HL-60 (cell line): ENCODE measurements at regions not wholly inside any gene's neighbourhood (a gene's known extent, or its start where the extent isn't known, plus 50 kb on each side); places are given as distances from the start of the nearest gene placed in this dataset.

ENCODE experiments used
- DNase-seq, 2 experiments: peaks; one replicate each; pipeline ENCODE4 v3.0.0-alpha.2; 2010 to 2020; ENCODE audit warnings: low read depth in 1 of 2, low spot score in 1 of 2
- H3K27ac ChIP-seq: fragments of 250-450 bp; sonication (Bioruptor Pico); replicated peaks from 2 replicates; pipeline ENCODE4 v1.5.1; 2020; ENCODE audit warnings: mild to moderate bottlenecking, moderate library complexity
- H3K27me3 ChIP-seq: fragments of 250-450 bp; sonication (Bioruptor Pico); 2 replicates; pipeline ENCODE4 v1.5.1; 2021; ENCODE audit warnings: mild to moderate bottlenecking, moderate library complexity; ENCODE audit not compliant: insufficient read depth, poor library complexity, severe bottlenecking
- H3K4me3 ChIP-seq: replicated peaks from 2 replicates; pipeline ENCODE4 v1.5.1; 2011; ENCODE audit warnings: mild to moderate bottlenecking, control low read depth, low read length; ENCODE audit not compliant: insufficient read depth
- GABPA ChIP-seq: IDR thresholded peaks from 2 replicates; pipeline ENCODE4 v1.6.1; 2012; ENCODE audit warnings: low read depth
- POLR2AphosphoS5 ChIP-seq: IDR thresholded peaks from 2 replicates; pipeline ENCODE4 v1.6.1; 2012; ENCODE audit warnings: low read depth
- SPI1 ChIP-seq: IDR thresholded peaks from 2 replicates; pipeline ENCODE4 v1.6.1; 2012; ENCODE audit warnings: low read depth, mild to moderate bottlenecking, borderline replicate concordance
- TF ChIP-seq, protein P1 (sequence below): IDR thresholded peaks from 2 replicates; pipeline ENCODE4 v1.6.1; 2012; ENCODE audit warnings: low read depth; ENCODE audit not compliant: insufficient replicate concordance
- TF ChIP-seq, protein P2 (sequence below): IDR thresholded peaks from one replicate; pipeline ENCODE4 v1.5.1; 2011; ENCODE audit warnings: low read length, control low read depth, inconsistent platforms; ENCODE audit not compliant: insufficient read depth

DNA sequence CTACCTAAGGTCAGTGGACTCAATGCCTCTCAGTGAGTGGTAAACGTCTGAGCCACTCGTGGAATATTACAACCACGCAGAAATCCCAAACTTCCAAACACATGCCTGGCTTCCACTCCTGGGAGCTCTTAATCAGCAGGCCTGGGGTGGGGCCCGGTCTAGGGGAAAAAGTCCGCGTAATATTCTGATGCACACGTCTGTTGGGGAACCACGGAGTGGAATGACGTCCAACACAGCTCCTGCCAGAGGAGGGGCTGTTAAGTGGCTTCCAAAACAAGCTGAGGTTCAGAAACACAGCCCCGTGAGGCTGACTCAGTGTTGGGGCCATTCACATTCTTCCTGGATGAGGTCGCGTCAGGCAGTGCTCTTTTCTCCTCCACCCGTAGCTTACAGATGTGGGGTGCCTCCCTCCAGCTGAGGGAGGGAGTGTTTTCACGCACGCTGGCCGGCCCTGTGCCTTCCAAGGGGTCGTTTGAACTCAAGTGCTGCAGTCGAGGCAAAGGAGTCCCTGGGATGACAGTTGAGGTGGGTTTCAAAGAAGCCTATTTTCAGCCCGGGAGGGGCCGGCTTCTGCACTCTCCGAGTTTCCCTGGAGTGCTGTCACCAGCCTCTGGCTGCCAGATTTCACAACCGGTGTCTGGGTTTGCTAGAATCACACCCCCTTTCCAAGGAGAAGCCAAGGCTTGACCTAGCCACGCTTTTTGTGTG, 73.1 kb downstream of the ACKR3 start:
- H3K4me3 ChIP-seq = no peak overlapping the region
- H3K27me3 ChIP-seq = no peaks in the 10 kb centered on the region
- no peak for DNase-seq
- H3K27ac ChIP-seq = no peak overlapping the region
- TF ChIP-seq SPI1 (no peak), POLR2AphosphoS5 (no peak), GABPA (no peak)
- TF ChIP-seq, protein P1, sequence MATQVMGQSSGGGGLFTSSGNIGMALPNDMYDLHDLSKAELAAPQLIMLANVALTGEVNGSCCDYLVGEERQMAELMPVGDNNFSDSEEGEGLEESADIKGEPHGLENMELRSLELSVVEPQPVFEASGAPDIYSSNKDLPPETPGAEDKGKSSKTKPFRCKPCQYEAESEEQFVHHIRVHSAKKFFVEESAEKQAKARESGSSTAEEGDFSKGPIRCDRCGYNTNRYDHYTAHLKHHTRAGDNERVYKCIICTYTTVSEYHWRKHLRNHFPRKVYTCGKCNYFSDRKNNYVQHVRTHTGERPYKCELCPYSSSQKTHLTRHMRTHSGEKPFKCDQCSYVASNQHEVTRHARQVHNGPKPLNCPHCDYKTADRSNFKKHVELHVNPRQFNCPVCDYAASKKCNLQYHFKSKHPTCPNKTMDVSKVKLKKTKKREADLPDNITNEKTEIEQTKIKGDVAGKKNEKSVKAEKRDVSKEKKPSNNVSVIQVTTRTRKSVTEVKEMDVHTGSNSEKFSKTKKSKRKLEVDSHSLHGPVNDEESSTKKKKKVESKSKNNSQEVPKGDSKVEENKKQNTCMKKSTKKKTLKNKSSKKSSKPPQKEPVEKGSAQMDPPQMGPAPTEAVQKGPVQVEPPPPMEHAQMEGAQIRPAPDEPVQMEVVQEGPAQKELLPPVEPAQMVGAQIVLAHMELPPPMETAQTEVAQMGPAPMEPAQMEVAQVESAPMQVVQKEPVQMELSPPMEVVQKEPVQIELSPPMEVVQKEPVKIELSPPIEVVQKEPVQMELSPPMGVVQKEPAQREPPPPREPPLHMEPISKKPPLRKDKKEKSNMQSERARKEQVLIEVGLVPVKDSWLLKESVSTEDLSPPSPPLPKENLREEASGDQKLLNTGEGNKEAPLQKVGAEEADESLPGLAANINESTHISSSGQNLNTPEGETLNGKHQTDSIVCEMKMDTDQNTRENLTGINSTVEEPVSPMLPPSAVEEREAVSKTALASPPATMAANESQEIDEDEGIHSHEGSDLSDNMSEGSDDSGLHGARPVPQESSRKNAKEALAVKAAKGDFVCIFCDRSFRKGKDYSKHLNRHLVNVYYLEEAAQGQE = no peak
- TF ChIP-seq, protein P2, sequence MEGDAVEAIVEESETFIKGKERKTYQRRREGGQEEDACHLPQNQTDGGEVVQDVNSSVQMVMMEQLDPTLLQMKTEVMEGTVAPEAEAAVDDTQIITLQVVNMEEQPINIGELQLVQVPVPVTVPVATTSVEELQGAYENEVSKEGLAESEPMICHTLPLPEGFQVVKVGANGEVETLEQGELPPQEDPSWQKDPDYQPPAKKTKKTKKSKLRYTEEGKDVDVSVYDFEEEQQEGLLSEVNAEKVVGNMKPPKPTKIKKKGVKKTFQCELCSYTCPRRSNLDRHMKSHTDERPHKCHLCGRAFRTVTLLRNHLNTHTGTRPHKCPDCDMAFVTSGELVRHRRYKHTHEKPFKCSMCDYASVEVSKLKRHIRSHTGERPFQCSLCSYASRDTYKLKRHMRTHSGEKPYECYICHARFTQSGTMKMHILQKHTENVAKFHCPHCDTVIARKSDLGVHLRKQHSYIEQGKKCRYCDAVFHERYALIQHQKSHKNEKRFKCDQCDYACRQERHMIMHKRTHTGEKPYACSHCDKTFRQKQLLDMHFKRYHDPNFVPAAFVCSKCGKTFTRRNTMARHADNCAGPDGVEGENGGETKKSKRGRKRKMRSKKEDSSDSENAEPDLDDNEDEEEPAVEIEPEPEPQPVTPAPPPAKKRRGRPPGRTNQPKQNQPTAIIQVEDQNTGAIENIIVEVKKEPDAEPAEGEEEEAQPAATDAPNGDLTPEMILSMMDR = no peak

DNA sequence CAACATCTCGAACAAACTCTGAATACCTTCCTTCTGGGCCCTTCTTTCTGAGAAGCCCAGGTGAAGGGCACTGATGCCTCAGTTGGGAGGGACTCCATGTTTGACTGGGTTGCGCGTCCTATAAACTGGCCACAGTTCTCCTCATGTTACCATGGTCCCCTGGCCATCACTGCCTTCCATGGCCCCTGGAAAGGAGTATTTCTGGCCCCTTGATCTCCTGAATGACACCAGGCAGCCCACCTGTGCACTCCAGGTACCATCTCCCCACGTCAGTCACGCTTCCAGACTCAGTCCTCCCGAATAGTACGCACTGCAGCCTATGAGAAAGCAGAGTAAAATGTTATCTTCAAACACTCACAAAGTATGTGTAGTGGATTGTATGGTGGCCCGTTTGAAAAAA, 73.9 kb downstream of the ACKR3 start:
- no peaks in the 10 kb centered on the region for H3K27me3 ChIP-seq
- DNase-seq = no peak
- H3K27ac ChIP-seq = no peak overlapping the region
- H3K4me3 ChIP-seq = no peak overlapping the region
- TF ChIP-seq, protein P1 = no peak
- TF ChIP-seq POLR2AphosphoS5 (no peak), SPI1 (no peak), GABPA (no peak)
- TF ChIP-seq, protein P2 = no peak

DNA sequence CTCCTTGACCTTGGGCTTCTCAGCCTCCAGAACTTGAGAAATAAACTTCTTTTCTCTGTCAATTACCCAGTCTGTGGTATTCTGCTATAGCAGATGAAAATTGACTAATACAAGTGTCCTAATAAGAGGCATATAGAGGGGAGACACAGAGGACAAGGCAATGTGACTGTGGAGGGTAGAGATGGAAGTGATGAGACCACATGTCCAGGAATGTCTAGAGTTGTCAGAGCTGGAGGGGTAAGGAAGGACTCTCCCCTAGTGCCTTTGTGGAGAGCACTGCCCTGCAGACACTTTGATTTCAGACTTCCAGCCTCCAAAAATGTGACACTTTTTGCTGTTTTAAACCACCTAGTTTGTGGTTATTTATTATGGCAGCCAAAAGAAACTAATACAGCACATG, 74.4 kb downstream of the ACKR3 start:
- H3K27me3 ChIP-seq = no peaks in the 10 kb centered on the region
- TF ChIP-seq POLR2AphosphoS5 (no peak), SPI1 (no peak), GABPA (no peak)
- TF ChIP-seq, protein P2 = no peak
- TF ChIP-seq, protein P1 = no peak
- H3K4me3 ChIP-seq = no peak overlapping the region
- DNase-seq = no peak
- H3K27ac ChIP-seq = no peak overlapping the region
